ENCODE measurements at regions not wholly inside any gene's neighbourhood (a gene's known extent, or its start where the extent isn't known, plus 50 kb on each side); places are given as distances from the start of the nearest gene placed in this dataset.

DNA sequence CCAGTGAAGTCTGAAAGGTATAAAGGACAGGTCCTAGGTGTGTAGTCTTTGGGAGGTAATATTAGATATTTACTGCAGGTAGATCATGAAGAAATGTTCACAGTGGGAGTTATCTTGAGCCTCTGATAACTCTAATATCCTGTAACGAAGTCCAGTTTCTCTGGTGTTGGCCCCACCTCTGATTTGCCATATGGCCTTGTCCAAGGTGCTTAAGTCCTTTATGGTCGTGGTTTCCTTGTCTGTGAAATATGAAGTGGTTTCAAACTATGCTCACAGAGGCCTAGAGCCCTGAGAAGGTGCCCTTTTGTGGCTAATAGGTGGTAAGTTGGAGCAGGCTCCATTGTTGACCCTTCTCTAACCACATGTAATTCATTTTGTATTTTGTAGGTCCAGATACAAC is 190.7 kb downstream of the ICOS start:
- no peak for TF ChIP-seq POLR2A (IDR thresholded peaks at IDR 0.05)
- TF ChIP-seq, protein P1, sequence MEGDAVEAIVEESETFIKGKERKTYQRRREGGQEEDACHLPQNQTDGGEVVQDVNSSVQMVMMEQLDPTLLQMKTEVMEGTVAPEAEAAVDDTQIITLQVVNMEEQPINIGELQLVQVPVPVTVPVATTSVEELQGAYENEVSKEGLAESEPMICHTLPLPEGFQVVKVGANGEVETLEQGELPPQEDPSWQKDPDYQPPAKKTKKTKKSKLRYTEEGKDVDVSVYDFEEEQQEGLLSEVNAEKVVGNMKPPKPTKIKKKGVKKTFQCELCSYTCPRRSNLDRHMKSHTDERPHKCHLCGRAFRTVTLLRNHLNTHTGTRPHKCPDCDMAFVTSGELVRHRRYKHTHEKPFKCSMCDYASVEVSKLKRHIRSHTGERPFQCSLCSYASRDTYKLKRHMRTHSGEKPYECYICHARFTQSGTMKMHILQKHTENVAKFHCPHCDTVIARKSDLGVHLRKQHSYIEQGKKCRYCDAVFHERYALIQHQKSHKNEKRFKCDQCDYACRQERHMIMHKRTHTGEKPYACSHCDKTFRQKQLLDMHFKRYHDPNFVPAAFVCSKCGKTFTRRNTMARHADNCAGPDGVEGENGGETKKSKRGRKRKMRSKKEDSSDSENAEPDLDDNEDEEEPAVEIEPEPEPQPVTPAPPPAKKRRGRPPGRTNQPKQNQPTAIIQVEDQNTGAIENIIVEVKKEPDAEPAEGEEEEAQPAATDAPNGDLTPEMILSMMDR (IDR thresholded peaks at IDR 0.05), result no peak
- no peak overlapping the region for H3K27ac ChIP-seq
- H3K27me3 ChIP-seq, result no peaks in the 10 kb centered on the region
- no peaks in the 10 kb centered on the region for H3K36me3 ChIP-seq
- intact Hi-C loops (cut with DNase I; ENCODE audit: low total_unique reads), result no loop called here
- H3K9me3 ChIP-seq, result no peaks in the 10 kb centered on the region
- H3K4me1 ChIP-seq, result no peaks in the 10 kb centered on the region
- H3K4me3 ChIP-seq, result no peak overlapping the region
- no peak for DNase-seq

DNA sequence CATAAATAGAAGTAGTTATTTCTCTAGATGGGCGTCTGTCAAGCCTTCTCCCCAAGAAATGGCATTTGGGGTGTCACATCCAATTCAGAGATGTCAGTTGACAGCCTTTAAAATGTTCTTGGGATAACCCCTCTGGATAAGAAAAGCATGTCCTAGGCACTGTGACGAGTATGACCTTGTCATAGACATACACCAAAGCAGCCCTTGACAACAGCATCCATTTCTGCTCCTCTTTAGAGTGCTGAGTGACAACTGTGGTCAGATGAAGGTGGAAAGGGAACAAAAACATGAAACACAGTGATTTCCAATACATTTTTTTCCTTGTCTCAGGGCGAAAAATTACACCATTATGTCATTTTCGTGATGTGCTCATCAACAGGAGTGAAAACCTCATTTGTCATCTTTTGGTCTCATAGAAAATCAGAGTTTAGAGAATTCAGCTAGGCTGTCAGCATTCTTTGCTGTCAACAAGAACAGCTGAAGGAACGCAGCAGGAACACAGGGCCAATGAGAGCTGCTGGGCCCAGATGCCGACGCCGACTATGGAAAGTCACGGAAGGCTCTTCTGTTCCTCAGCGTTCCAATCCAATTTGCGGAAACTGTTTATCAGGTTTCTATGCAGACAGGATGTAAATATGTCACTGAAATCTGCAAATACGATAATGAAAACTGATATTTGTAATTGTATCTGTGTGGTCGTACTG is 193.2 kb downstream of the ICOS start:
- H3K27ac ChIP-seq, result no peak overlapping the region
- no peak for DNase-seq
- no peaks in the 10 kb centered on the region for H3K27me3 ChIP-seq
- H3K4me3 ChIP-seq, result no peak overlapping the region
- intact Hi-C loops (cut with DNase I; ENCODE audit: low total_unique reads), result no loop called here
- no peaks in the 10 kb centered on the region for H3K4me1 ChIP-seq
- H3K36me3 ChIP-seq, result no peaks in the 10 kb centered on the region
- TF ChIP-seq, protein P1 (IDR thresholded peaks at IDR 0.05), result no peak
- no peak for TF ChIP-seq POLR2A (IDR thresholded peaks at IDR 0.05)
- no peaks in the 10 kb centered on the region for H3K9me3 ChIP-seq

DNA sequence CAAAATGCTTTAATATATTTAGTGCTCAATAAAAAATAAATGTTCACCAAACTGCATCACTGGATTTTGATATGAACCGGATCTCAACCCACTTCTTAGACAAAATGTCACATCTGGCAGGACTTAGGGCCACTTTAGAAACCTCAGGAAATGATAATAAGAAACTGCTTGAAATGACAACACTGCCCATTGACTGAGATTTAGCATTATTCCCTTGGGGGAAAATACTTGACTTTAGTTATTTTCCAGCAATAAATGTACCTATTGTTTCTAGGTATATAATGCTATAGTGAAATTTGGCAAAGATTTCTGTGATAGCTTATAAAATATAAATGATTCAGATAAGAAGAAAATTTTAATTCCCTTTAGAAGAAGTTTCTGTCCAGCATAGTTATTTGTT is 195.1 kb downstream of the ICOS start:
- no peaks in the 10 kb centered on the region for H3K9me3 ChIP-seq
- DNase-seq, result no peak
- H3K4me3 ChIP-seq, result no peak overlapping the region
- intact Hi-C loops (cut with DNase I; ENCODE audit: low total_unique reads), result no loop called here
- H3K4me1 ChIP-seq, result no peaks in the 10 kb centered on the region
- TF ChIP-seq POLR2A (IDR thresholded peaks at IDR 0.05), result no peak
- TF ChIP-seq, protein P1 (IDR thresholded peaks at IDR 0.05), result no peak
- no peak overlapping the region for H3K27ac ChIP-seq
- no peaks in the 10 kb centered on the region for H3K27me3 ChIP-seq
- no peaks in the 10 kb centered on the region for H3K36me3 ChIP-seq

DNA sequence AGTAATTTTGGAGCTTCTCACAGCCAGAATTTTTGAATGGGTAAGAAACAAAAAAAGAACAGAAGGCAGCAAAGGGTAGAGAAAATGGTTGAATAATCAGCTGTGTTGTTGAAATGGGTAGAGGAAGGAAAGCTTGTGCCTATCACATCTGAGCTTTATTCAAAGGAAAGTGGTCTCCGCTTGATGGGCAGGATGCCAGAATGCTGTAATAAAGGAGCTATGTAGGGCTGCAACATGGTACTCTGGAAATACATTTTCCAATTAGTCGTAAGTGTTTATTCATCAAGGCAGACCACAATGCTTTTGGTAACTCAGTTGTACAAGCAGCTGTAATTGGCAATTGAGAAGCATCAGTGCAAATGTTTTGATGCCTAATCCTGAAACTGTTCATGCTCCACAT is 196.9 kb downstream of the ICOS start:
- Histone ChIP-seq H3K36me3 (no peaks in the 10 kb centered on the region), H3K9me3 (no peaks in the 10 kb centered on the region), H3K4me3 (no peak overlapping the region), H3K27ac (no peak overlapping the region), H3K4me1 (no peaks in the 10 kb centered on the region), H3K27me3 (no peaks in the 10 kb centered on the region)
- no peak for TF ChIP-seq POLR2A (IDR thresholded peaks at IDR 0.05)
- TF ChIP-seq, protein P1 (IDR thresholded peaks at IDR 0.05), result no peak
- no peak for DNase-seq
- intact Hi-C loops (cut with DNase I; ENCODE audit: low total_unique reads), result no loop called here

DNA sequence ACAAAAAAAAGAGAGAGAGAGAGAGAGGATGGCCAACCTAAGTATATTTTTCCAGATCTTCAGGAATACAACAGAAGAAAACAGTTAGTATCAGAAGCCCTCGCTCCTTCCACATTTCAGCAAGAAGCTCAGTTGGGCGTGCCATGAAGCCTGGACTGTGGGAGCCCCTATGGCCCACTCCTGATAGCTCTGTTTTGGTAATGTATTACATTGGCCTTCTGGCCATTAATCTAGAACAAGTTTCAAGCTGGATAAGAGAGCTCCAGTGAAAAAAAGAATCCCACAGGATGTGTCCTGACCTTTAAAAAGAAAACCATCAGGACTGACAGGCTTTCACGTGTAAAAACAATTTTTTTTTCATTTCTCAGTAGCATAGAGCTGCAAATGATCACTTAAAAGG is 197.9 kb downstream of the ICOS start:
- TF ChIP-seq, protein P1 (IDR thresholded peaks at IDR 0.05), result no peak
- no peak for TF ChIP-seq POLR2A (IDR thresholded peaks at IDR 0.05)
- intact Hi-C loops (cut with DNase I; ENCODE audit: low total_unique reads), result no loop called here
- Histone ChIP-seq H3K9me3 (no peaks in the 10 kb centered on the region), H3K4me3 (no peak overlapping the region), H3K36me3 (no peaks in the 10 kb centered on the region), H3K27ac (no peak overlapping the region), H3K4me1 (no peaks in the 10 kb centered on the region), H3K27me3 (no peaks in the 10 kb centered on the region)
- DNase-seq, result no peak

Measured in uterus (tissue), 3 donors.